ENCODE measurements at regions not wholly inside any gene's neighbourhood (a gene's known extent, or its start where the extent isn't known, plus 50 kb on each side); places are given as distances from the start of the nearest gene placed in this dataset.
"Not testable (repeated sequence)": the region's sequence is repeated elsewhere in the genome, so short reads cannot be mapped to it uniquely, and the experiment has no call there.

DNA sequence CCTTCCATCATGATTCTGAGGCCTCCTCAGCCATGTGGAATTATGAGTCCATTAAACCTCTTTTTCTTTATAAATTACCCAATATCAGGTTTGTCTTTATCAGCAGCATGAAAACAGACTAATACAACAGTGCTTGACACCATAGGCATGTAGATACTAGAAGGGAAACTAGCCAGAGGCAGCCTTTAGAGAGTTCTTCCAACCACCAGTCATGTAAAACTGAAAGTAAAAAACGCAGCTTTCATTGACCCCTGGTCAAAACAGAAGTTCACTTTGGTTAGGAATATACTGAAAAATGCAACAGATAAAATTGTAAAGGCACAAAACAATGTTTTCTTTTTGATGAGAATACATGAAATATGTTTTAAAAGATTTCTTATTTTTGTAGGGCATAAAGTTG is 122.8 kb upstream of the L3MBTL4 start:
- Histone ChIP-seq H3K27me3 (ENCODE audit: control insufficient read depth, insufficient read depth, low read length) (no peaks in the 10 kb centered on the region), H3K4me3 (ENCODE audit: low read depth, low read length) (no peak overlapping the region), H3K36me3 (ENCODE audit: control insufficient read depth, insufficient read depth, low read length) (no peaks in the 10 kb centered on the region)
- TF ChIP-seq, protein P1, sequence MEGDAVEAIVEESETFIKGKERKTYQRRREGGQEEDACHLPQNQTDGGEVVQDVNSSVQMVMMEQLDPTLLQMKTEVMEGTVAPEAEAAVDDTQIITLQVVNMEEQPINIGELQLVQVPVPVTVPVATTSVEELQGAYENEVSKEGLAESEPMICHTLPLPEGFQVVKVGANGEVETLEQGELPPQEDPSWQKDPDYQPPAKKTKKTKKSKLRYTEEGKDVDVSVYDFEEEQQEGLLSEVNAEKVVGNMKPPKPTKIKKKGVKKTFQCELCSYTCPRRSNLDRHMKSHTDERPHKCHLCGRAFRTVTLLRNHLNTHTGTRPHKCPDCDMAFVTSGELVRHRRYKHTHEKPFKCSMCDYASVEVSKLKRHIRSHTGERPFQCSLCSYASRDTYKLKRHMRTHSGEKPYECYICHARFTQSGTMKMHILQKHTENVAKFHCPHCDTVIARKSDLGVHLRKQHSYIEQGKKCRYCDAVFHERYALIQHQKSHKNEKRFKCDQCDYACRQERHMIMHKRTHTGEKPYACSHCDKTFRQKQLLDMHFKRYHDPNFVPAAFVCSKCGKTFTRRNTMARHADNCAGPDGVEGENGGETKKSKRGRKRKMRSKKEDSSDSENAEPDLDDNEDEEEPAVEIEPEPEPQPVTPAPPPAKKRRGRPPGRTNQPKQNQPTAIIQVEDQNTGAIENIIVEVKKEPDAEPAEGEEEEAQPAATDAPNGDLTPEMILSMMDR (IDR thresholded peaks at IDR 0.05; ENCODE audit: insufficient read depth, low read length, severe bottlenecking): no peak
- FAIRE-seq (no peak), DNase-seq (ENCODE audit: low read depth) (no peak)

DNA sequence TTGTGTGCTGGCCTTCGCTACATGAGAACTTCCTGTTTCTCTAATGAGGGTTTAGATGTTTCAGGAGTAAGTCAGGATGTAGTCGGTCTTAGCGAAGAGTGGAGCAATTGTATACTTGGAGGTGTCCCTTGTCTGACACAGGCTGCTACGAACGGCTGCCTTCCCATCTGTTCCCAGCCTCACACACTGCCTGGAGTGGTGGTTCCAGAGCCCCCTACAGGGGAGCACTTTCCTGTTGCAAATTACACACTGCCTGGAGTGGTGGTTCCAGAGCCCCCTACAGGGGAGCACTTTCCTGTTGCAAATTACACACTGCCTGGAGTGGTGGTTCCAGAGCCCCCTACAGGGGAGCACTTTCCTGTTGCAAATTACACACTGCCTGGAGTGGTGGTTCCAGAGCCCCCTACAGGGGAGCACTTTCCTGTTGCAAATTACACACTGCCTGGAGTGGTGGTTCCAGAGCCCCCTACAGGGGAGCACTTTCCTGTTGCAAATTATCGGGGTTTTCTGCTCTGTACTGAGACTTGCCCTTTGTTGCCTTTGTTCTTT is 126.5 kb upstream of the L3MBTL4 start:
- FAIRE-seq; DNase-seq (ENCODE audit: low read depth); H3K4me3 ChIP-seq (ENCODE audit: low read depth, low read length); H3K36me3 ChIP-seq (ENCODE audit: control insufficient read depth, insufficient read depth, low read length); H3K27me3 ChIP-seq (ENCODE audit: control insufficient read depth, insufficient read depth, low read length): not testable (repeated sequence)

DNA sequence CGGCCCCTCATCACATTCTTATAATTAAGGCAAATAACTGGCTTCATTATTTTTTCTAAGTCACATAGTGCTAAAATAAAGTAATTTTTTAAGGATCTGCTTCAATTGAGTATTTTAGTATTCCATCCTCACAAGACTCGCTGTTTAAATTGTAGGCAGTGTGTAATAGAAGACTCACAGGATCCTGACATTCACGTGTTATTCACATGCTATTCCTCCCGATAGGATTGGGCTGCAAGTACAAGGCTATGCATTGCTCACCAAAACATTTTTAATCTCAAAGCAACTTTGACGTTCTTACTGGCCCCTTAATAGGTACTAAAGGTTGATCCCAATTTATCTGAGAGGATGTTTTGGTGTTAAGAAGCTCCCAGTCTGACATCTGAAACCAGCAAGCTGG is 127.6 kb upstream of the L3MBTL4 start:
- Histone ChIP-seq H3K36me3 (ENCODE audit: control insufficient read depth, insufficient read depth, low read length) (no peaks in the 10 kb centered on the region), H3K4me3 (ENCODE audit: low read depth, low read length) (no peak overlapping the region), H3K27me3 (ENCODE audit: control insufficient read depth, insufficient read depth, low read length) (no peaks in the 10 kb centered on the region)
- DNase-seq (ENCODE audit: low read depth): no peak
- TF ChIP-seq, protein P1 (IDR thresholded peaks at IDR 0.05; ENCODE audit: insufficient read depth, low read length, severe bottlenecking): no peak
- no peak for FAIRE-seq

DNA sequence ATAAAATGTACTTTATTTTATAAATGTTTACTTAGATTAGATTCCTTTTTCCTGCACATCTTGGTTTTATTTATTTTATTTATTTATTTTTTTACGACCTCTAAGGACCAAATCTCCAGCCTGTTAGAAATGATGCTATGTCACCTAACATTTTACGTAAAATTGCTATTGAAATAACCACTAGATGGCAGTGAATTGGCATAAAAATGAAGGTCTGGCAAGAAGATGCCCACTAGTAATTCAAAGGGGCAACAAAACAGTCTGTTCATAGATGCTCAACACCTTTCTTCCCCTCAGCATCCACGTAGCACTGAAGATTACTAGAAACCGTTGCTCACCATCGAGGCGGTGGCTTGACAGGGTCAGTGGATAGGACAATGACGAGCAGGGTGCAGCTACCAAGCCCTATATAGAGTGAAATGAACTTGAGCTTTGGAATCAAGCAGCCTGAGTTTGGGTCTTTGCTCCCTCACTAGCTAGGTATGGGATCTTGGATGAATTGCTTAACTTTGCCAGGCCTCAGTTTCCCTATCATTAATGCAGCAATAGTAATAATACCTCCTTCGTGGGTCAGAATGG is 128.7 kb upstream of the L3MBTL4 start:
- Histone ChIP-seq H3K36me3 (ENCODE audit: control insufficient read depth, insufficient read depth, low read length) (no peaks in the 10 kb centered on the region), H3K27me3 (ENCODE audit: control insufficient read depth, insufficient read depth, low read length) (no peaks in the 10 kb centered on the region), H3K4me3 (ENCODE audit: low read depth, low read length) (no peak overlapping the region)
- FAIRE-seq (no peak), DNase-seq (ENCODE audit: low read depth) (peak; percentile 44)
- TF ChIP-seq, protein P1 (IDR thresholded peaks at IDR 0.05; ENCODE audit: insufficient read depth, low read length, severe bottlenecking): peak; percentile 35

DNA sequence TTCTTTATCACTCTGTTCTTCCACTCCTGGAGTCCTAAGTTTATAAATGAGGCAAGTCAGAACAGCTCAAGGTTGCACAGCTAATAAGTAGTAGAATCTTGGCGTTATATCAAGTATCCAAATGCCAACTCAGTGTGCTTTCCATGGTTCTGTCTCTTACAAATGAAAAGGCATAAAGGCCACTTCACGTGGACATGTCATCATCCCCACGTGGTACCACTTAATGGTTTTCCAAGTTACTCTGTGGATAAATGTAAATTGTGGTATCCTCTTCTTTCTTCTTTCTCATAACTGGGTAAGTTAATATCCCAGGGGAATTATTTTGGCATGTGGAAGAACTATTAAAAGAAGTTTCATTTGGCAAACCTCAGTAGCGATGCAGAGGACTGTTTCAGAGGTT is 131.5 kb upstream of the L3MBTL4 start:
- FAIRE-seq (no peak), DNase-seq (ENCODE audit: low read depth) (peak; percentile 48)
- TF ChIP-seq, protein P1 (IDR thresholded peaks at IDR 0.05; ENCODE audit: insufficient read depth, low read length, severe bottlenecking): no peak
- Histone ChIP-seq H3K4me3 (ENCODE audit: low read depth, low read length) (no peak overlapping the region), H3K36me3 (ENCODE audit: control insufficient read depth, insufficient read depth, low read length) (no peaks in the 10 kb centered on the region), H3K27me3 (ENCODE audit: control insufficient read depth, insufficient read depth, low read length) (no peaks in the 10 kb centered on the region)

DNA sequence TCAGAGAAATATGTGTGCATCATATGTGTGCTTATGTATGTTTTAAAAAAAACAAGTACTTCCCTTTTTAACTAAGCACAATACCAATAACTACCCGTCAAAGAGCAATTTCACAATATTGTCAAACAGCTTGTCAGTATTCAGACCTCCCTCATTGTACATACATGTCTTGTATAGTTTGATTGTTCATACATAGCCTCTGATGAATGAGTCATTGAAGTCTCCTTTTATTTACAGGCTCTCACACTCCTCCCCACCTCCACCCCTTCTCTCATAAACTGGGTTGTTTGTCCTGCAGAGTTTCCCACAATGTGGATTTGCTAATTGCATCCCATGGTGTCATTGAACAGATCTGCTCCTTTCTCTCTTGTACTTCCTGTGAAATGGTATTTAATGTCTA is 132.8 kb upstream of the L3MBTL4 start:
- peak; percentile 57 for DNase-seq (ENCODE audit: low read depth)
- no peak overlapping the region for H3K4me3 ChIP-seq (ENCODE audit: low read depth, low read length)
- H3K27me3 ChIP-seq (ENCODE audit: control insufficient read depth, insufficient read depth, low read length): no peaks in the 10 kb centered on the region
- TF ChIP-seq, protein P1 (IDR thresholded peaks at IDR 0.05; ENCODE audit: insufficient read depth, low read length, severe bottlenecking): no peak
- H3K36me3 ChIP-seq (ENCODE audit: control insufficient read depth, insufficient read depth, low read length): no peaks in the 10 kb centered on the region
- no peak for FAIRE-seq
